Brain pericyte (primary cell): ENCODE measurements at regions not wholly inside any gene's neighbourhood (a gene's known extent, or its start where the extent isn't known, plus 50 kb on each side); places are given as distances from the start of the nearest gene placed in this dataset.

Experiments used
- DNase-seq: peaks from one replicate; pipeline ENCODE4 v3.0.0-alpha.2; 2012; ENCODE audit warnings: low read depth, low spot score

GRCh38 chr11:41861838-41862237, 402.4 kb upstream of the LRRC4C start:
- no peak for DNase-seq

- no peak for DNase-seq
Observed at GRCh38 chr11:41866525-41866924, 407.1 kb upstream of the LRRC4C start.

- DNase-seq: no peak
Observed at GRCh38 chr11:41868606-41869005, 409.2 kb upstream of the LRRC4C start.

- no peak for DNase-seq
Observed at GRCh38 chr11:41872426-41872825, 413.0 kb upstream of the LRRC4C start.

- DNase-seq: no peak
Observed at GRCh38 chr11:41872870-41873269, 413.4 kb upstream of the LRRC4C start.

- no peak for DNase-seq
Observed at GRCh38 chr11:41878095-41878494, 418.6 kb upstream of the LRRC4C start.

- no peak for DNase-seq
Observed at GRCh38 chr11:41879214-41879613, 419.8 kb upstream of the LRRC4C start.

- no peak for DNase-seq
Observed at GRCh38 chr11:41895081-41895480, 435.6 kb upstream of the LRRC4C start.

GRCh38 chr11:41897991-41898390, 438.5 kb upstream of the LRRC4C start:
- DNase-seq: no peak

GRCh38 chr11:41917900-41918299, 458.4 kb upstream of the LRRC4C start:
- no peak for DNase-seq

GRCh38 chr11:41920374-41920773, 460.9 kb upstream of the LRRC4C start:
- DNase-seq: no peak

GRCh38 chr11:41921746-41922390, 462.4 kb upstream of the LRRC4C start:
- no peak for DNase-seq

- DNase-seq: no peak
Observed at GRCh38 chr11:41926339-41926738, 466.9 kb upstream of the LRRC4C start.

- DNase-seq: no peak
Observed at GRCh38 chr11:41935241-41935640, 475.8 kb upstream of the LRRC4C start.

GRCh38 chr11:41935795-41936194, 476.3 kb upstream of the LRRC4C start:
- DNase-seq: no peak

- DNase-seq: no peak
Observed at GRCh38 chr11:41943656-41944055, 484.2 kb upstream of the LRRC4C start.

- no peak for DNase-seq
Observed at GRCh38 chr11:41947392-41947791, 487.9 kb upstream of the LRRC4C start.

- DNase-seq: no peak
Observed at GRCh38 chr11:41950470-41951143, 491.2 kb upstream of the LRRC4C start.

- no peak for DNase-seq
Observed at GRCh38 chr11:41954034-41954433, 494.6 kb upstream of the LRRC4C start.

GRCh38 chr11:41955066-41955465, 495.6 kb upstream of the LRRC4C start:
- DNase-seq: no peak

GRCh38 chr11:41955635-41956400, 496.4 kb upstream of the LRRC4C start:
- no peak for DNase-seq

- no peak for DNase-seq
Observed at GRCh38 chr11:41963406-41963805, 504.0 kb upstream of the LRRC4C start.

GRCh38 chr11:41970681-41971080, 511.2 kb upstream of the LRRC4C start:
- DNase-seq: no peak
